ENCODE measurements at regions not wholly inside any gene's neighbourhood (a gene's known extent, or its start where the extent isn't known, plus 50 kb on each side); places are given as distances from the start of the nearest gene placed in this dataset.
"Not testable (repeated sequence)": the region's sequence is repeated elsewhere in the genome, so short reads cannot be mapped to it uniquely, and the experiment has no call there.

- DNase-seq: no peak
- Mint-ChIP-seq H3K4me3 (no peak overlapping the region), H3K36me3 (ENCODE audit: low read depth) (no peaks in the 10 kb centered on the region), H3K9me3 (peaks cover 1% of the 10 kb centered on the region), H3K4me1 (ENCODE audit: low read depth) (no peaks in the 10 kb centered on the region), H3K27me3 (no peaks in the 10 kb centered on the region), H3K27ac (no peak overlapping the region)
- no peak for TF ChIP-seq CTCF (IDR thresholded peaks at IDR 0.05)
- intact Hi-C loops (cut with micrococcal nuclease): no loop called here
- ATAC-seq: no peak
- ChIA-PET POLR2A (no interaction called here), CTCF (no interaction called here)
These were observed 932.2 kb upstream of the LRFN5 start for GRCh38 chr14:40674502-40674901.

GRCh38 chr14:40656311-40656710 lies 950.4 kb upstream of the LRFN5 start:
- H3K4me1 Mint-ChIP-seq (ENCODE audit: low read depth): no peaks in the 10 kb centered on the region

GRCh38 chr14:40652089-40652691 lies 954.5 kb upstream of the LRFN5 start:
- Mint-ChIP-seq H3K4me3 (no peak overlapping the region), H3K27me3 (no peaks in the 10 kb centered on the region), H3K9me3 (peaks cover 6% of the 10 kb centered on the region), H3K27ac (no peak overlapping the region), H3K36me3 (ENCODE audit: low read depth) (no peaks in the 10 kb centered on the region), H3K4me1 (ENCODE audit: low read depth) (no peaks in the 10 kb centered on the region)
- intact Hi-C loops (cut with micrococcal nuclease): no loop called here
- ATAC-seq (no peak), DNase-seq (no peak)
- ChIA-PET CTCF (no interaction called here), POLR2A (no interaction called here)
- no peak for TF ChIP-seq CTCF (IDR thresholded peaks at IDR 0.05)

More at GRCh38 chr14:40656311-40656710, 950.4 kb upstream of the LRFN5 start:
- Mint-ChIP-seq H3K4me3 (no peak overlapping the region), H3K27me3 (no peaks in the 10 kb centered on the region), H3K9me3 (peaks cover 6% of the 10 kb centered on the region), H3K36me3 (ENCODE audit: low read depth) (no peaks in the 10 kb centered on the region), H3K27ac (no peak overlapping the region)
- ATAC-seq: no peak
- ChIA-PET CTCF (no interaction called here), POLR2A (no interaction called here)
- intact Hi-C loops (cut with micrococcal nuclease): no loop called here
- no peak for TF ChIP-seq CTCF (IDR thresholded peaks at IDR 0.05)
- DNase-seq: no peak

- DNase-seq (no peak), ATAC-seq (no peak)
- POLR2A ChIA-PET: no interaction called here
- Mint-ChIP-seq H3K27ac (no peak overlapping the region), H3K27me3 (no peaks in the 10 kb centered on the region), H3K4me1 (ENCODE audit: low read depth) (no peaks in the 10 kb centered on the region), H3K4me3 (no peak overlapping the region), H3K9me3 (no peaks in the 10 kb centered on the region), H3K36me3 (ENCODE audit: low read depth) (no peaks in the 10 kb centered on the region)
- CTCF ChIA-PET: no interaction called here
- TF ChIP-seq CTCF (IDR thresholded peaks at IDR 0.05): no peak
- intact Hi-C loops (cut with micrococcal nuclease): no loop called here
These were observed 976.2 kb upstream of the LRFN5 start for GRCh38 chr14:40630471-40630870.

GRCh38 chr14:40629551-40630137 lies 977.0 kb upstream of the LRFN5 start:
- H3K27me3 Mint-ChIP-seq; POLR2A ChIA-PET; intact Hi-C loops (cut with micrococcal nuclease); H3K36me3 Mint-ChIP-seq (ENCODE audit: low read depth); ATAC-seq; CTCF ChIA-PET; H3K4me1 Mint-ChIP-seq (ENCODE audit: low read depth); DNase-seq; H3K4me3 Mint-ChIP-seq; H3K27ac Mint-ChIP-seq; H3K9me3 Mint-ChIP-seq: not testable (repeated sequence)
